GM18499 (cell line): ENCODE measurements at regions not wholly inside any gene's neighbourhood (a gene's known extent, or its start where the extent isn't known, plus 50 kb on each side); places are given as distances from the start of the nearest gene placed in this dataset.
"Not testable (repeated sequence)": the region's sequence is repeated elsewhere in the genome, so short reads cannot be mapped to it uniquely, and the experiment has no call there.

Source experiments
- ATAC-seq: cut with Tn5 transposase; IDR thresholded peaks from one replicate; pipeline ENCODE4 v1.9.1; 2021; ENCODE audit warnings: moderate number of reproducible peaks; ENCODE audit not compliant: insufficient read depth, unreplicated experiment

- no peak for ATAC-seq
Observed at GRCh38 chr1:242662886-242663285, 138.4 kb upstream of the PLD5 start.

GRCh38 chr1:242653772-242654171 lies 129.3 kb upstream of the PLD5 start:
- ATAC-seq: not testable (repeated sequence)

DNA sequence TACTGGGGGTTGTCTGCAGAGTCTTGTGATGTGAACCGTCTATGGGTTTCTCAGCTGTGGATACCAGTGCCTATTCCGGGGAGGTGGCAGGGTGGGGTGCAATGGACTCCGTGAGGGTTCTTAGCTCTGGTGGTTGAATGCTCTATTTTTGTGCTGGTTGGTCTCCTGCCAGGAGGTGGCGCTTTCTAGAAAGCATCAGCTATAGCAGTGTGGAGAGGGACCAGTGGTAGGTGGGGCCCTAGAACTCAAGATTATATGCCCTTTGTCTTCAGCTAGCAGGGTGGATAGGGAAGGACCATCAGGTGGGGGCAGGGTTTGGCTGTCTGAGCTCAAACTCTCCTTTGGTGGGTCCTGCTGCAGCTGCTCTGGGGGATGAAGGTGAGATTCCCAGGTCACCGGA lies 127.3 kb upstream of the PLD5 start:
- ATAC-seq: no peak

DNA sequence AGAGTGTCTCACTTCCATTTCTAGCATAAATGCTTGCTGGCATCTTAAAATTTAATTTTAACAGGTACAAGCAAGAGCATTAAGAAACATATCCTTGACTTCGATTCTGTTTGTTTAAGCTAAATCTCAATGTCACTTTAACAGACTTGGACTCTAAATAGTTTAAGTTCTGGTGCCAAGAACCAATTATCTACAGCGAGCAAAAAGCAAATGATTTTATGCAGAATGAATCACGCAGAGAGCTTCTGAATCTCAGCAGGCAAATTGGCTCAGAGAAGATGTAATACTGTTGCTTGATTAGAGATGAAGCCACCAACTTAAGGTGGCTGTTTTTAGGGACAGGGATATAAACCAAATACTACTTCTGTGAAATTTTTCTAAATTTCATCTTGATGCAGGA lies 117.0 kb upstream of the PLD5 start:
- no peak for ATAC-seq

- ATAC-seq: no peak
Observed at GRCh38 chr1:242639104-242639503, 114.6 kb upstream of the PLD5 start.

DNA sequence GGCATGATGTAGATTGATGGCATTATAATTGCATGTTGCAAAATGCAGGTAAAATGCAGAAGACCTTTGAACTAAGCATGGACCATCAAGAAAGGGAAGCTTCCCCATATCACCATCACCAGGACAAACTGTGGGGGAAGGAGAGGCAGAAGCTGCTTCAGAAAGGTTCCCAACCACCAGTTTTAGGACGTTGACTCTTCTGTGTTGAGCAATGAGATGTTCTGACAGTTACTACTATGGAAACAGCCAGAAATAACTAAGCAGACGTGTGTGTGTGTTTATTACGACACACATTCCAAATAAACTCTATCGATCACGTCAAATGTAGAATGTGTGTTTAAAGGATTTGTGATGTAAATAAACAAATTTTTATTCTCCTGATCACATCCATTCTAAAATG lies 110.2 kb upstream of the PLD5 start:
- ATAC-seq: no peak

DNA sequence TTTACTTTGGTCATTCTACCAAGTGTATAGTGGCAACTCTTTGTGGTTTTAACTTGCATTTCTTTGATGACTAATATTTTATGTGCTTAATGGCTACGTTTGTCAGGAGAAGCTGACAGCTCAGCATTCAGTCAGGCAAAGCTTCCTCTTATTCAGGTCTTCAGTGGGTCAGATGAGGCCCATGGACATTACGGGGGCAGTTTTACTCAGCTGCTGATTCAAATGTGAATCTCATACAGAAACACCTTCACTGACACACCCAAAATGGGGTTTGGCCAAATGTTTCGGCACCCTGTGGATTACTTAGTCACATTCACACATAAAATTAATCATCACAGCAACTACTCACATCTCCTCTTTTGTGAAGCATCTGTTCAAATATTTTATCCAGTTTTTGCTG lies 104.9 kb upstream of the PLD5 start:
- ATAC-seq: no peak

GRCh38 chr1:242623756-242624155 lies 99.3 kb upstream of the PLD5 start:
- no peak for ATAC-seq

- no peak for ATAC-seq
Observed at GRCh38 chr1:242623119-242623518, 98.6 kb upstream of the PLD5 start.

GRCh38 chr1:242613266-242613815 lies 88.8 kb upstream of the PLD5 start:
- ATAC-seq: no peak

DNA sequence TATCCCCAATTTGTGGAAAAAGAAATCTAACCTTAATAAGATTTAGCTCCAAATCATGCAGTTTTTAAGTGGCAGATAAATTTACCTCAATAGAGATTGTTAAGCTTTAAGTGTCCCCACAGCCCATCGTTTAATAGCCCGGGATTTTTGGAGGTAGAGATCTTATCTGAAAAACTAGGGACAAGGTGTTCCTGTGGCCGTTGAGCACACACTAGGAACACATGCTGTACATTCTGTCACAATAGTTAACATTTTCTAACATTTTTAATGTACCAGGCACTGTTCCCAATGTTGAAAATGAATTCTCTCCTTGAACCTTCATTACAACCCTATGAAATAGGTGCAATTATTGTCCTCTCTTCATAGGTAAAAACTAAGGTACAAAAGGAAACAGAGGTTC lies 85.7 kb upstream of the PLD5 start:
- no peak for ATAC-seq

GRCh38 chr1:242605521-242605920 lies 81.0 kb upstream of the PLD5 start:
- ATAC-seq: no peak

DNA sequence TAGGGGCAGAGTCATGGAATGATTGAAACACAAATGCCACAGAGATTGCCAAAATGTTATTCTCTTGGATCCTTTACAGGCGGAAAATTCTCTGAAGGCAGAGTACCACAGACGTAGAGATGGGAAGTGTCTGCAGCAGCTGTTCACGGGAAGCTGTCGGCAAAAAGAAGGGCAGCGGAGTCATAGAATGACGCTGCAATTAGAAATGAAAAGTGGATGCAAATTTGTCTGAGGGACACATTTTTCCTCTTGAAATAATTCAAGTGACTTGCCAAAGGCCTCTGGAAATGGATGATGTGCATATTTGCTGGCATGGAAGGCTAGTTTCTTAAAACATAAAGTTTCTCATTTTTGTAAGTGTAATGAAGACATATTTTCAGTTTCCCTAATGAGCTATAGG lies 77.5 kb upstream of the PLD5 start:
- no peak for ATAC-seq

GRCh38 chr1:242593756-242594155 lies 69.3 kb upstream of the PLD5 start:
- not testable (repeated sequence) for ATAC-seq

DNA sequence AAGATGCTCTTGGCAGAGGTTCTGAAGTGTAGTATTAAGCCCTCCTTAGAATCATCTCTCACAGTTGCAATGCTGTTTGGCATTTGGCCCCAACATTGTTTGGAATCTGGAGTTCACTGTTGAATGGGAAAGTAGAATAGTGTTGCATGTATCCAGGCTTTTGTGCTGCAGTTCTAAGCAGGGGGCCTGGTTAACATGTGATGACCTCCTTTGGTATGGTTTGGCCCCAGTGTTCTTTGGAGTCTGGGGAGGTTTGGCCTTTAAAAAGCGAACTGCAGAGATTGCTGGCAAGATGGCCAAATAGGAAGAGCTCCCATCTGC lies 61.8 kb upstream of the PLD5 start:
- ATAC-seq: no peak

DNA sequence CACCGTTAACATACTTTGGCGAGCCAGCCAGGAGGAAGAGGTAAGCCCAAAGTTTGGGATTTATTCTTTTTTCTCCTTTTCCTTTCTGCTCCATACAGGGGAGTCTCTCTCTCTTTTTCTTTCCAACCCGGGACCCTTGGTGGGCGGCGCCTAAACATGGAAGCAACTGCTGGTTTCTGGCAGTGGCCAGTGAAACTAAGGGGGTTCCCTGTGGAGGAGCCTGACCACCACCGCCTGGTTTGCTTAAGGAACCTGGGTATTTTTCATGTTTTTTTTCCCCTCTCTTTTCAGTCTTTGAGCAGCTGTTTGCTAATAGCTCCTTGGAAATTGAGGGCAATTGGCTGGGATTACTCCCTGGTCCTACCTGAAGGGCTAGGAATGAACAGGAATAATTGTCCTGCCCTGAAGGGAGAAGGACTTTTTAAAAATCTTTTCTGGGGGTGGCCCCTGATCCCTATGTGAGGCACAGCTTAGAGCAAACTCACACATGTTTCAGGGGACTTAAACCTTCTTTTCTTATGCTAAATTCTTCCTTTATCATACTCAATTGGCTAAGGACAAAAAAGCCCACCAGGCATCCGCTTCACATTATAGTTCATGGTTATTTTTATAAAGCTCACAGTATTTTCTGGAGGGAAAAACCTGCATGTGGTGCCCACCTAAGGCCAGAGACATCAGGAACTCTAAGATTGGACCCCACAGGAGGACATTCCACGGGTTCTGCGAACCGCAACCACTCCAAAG lies 61.3 kb upstream of the PLD5 start:
- no peak for ATAC-seq

DNA sequence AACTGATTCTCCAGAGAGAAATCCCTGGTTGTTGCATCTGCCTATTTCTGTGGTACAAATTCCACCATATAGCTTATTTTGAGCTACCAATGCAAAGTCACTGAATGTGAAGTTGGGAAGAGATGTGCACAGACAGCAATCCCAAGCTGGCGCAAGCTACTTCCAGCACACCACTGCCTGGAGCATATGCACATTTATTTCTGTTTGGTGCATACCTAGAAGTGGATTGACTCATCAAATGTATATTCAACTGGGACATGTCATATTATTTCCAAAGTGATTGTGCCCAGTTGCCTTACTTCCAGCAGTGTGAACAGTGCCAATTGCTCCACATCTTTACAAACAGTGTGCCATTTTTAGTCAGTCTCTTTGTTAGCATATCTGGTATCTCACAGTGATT lies 58.2 kb upstream of the PLD5 start:
- no peak for ATAC-seq

DNA sequence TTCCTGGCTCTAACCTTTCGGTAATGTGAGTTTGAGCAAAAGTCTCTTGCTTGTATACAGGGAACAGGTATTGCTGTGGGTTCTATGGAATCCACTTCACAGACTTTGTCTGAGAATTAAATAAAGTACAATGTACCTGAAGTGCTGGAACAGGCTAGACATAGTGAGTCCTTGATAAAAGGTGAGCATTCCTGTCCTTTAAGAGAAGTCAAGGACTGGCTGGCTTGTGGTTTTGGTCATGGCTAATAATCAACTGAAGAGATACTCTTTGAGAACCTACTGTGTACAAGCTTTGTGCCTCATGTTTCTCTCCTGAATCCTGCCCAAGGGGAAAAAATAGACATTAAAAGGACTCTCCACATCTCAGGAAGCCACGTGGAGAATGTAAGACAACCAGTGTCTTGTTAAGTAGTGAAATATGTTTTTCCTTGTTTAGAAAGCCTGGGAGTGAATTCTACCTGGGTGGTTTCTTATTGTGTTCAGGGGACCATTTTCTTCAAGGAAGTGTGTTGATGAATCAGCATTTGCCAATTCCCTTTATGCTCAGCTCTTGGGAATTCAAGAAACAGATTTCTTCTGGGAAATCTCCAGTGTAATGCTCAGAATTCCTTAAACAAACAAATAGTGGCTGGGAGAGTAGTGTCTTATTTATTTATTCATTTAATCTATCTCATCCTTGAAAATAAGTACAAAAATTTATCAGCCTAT lies 55.2 kb upstream of the PLD5 start:
- ATAC-seq: no peak
